ENCODE measurements at regions not wholly inside any gene's neighbourhood (a gene's known extent, or its start where the extent isn't known, plus 50 kb on each side); places are given as distances from the start of the nearest gene placed in this dataset.

GRCh38 chr9:88308831-88309560 lies 79.2 kb upstream of the SPIN1 start:
- no peak for TF ChIP-seq CTCF (conservative IDR thresholded peaks at IDR 0.05; ENCODE audit: low read depth, low read length)
- TF ChIP-seq EZH2 (IDR thresholded peaks at IDR 0.05; ENCODE audit: borderline replicate concordance, low read depth, low read length, poor library complexity, severe bottlenecking) = no peak
